SJCRH30 (cell line): ENCODE measurements at regions not wholly inside any gene's neighbourhood (a gene's known extent, or its start where the extent isn't known, plus 50 kb on each side); places are given as distances from the start of the nearest gene placed in this dataset.
"Not testable (repeated sequence)": the region's sequence is repeated elsewhere in the genome, so short reads cannot be mapped to it uniquely, and the experiment has no call there.

Experiments
- DNase-seq, 2 experiments: peaks; one replicate each; pipeline ENCODE4 v3.0.0-alpha.2; 2015 to 2020
- H3K27ac ChIP-seq: fragments of 250-450 bp; sonication (Bioruptor Pico); 2 replicates; pipeline ENCODE4 v1.5.1; 2020; ENCODE audit warnings: mild to moderate bottlenecking, moderate library complexity
- H3K27me3 ChIP-seq: fragments of 250-450 bp; sonication (Bioruptor Pico); 2 replicates; pipeline ENCODE4 v1.5.1; 2020; ENCODE audit warnings: mild to moderate bottlenecking, moderate library complexity
- H3K36me3 ChIP-seq: fragments of 250-450 bp; sonication (Bioruptor Pico); 2 replicates; pipeline ENCODE4 v1.5.1; 2020; ENCODE audit warnings: mild to moderate bottlenecking, moderate library complexity
- H3K4me1 ChIP-seq: fragments of 250-450 bp; sonication (Bioruptor Pico); 2 replicates; pipeline ENCODE4 v1.5.1; 2020; ENCODE audit warnings: mild to moderate bottlenecking, moderate library complexity
- H3K4me3 ChIP-seq: fragments of 250-450 bp; sonication (Bioruptor Pico); 2 replicates; pipeline ENCODE4 v1.5.1; 2020; ENCODE audit warnings: mild to moderate bottlenecking, moderate library complexity
- H3K9me3 ChIP-seq: fragments of 250-450 bp; sonication (Bioruptor Pico); replicated peaks from 2 replicates; pipeline ENCODE4 v1.5.1; 2020; ENCODE audit warnings: mild to moderate bottlenecking, moderate library complexity

DNA sequence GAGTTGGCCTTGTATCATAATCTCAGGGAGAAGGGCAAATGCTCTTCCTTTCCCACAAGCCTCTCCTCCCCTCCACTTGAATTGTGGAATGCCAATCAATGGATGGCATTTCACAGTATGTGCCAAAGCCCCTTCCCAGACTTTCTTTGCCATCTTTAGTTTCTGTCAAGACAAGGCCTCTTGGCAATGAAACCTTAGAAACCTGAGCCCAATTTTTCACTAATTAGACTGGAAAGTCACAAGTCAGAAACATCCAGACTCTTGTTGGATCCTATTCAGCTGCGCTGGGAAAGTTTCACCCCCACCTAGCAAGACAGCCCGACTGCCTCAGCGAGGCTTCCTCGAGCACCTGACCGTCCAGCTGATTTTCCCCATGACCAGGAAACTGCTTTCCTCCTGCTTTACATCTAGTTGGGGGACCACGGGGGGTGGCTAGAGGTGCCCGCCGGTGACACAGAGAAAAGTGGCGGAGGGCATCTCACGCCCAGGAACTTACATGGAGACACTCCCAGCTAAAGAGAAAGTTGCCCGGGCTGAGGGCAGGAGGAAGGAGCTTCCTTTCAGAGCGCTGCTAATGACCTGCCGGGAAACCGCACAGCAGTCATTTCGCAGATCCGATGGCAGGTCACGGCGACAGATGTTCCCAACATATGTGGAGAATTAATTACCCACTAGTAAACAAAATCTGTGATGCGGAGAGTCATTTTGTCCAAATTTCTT lies 302.6 kb upstream of the RRP15 start:
- peak overlapping the region; percentile 42 for H3K4me3 ChIP-seq
- H3K27ac ChIP-seq: no peak overlapping the region
- H3K4me1 ChIP-seq: peaks cover 8% of the 10 kb centered on the region; the same call in 1 of the 2 replicates
- H3K9me3 ChIP-seq: no peaks in the 10 kb centered on the region; the same call in 1 of the 2 replicates
- H3K36me3 ChIP-seq: no peaks in the 10 kb centered on the region
- peak; percentile 55 to 73 for DNase-seq
- no peaks in the 10 kb centered on the region for H3K27me3 ChIP-seq

GRCh38 chr1:217983051-217983375 lies 302.1 kb upstream of the RRP15 start:
- H3K27me3 ChIP-seq: no peaks in the 10 kb centered on the region
- H3K27ac ChIP-seq: no peak overlapping the region
- no peaks in the 10 kb centered on the region for H3K36me3 ChIP-seq
- H3K4me1 ChIP-seq: peaks cover 8% of the 10 kb centered on the region; the same call in 1 of the 2 replicates
- DNase-seq: peak; percentile 17 to 54
- no peaks in the 10 kb centered on the region; the same call in 1 of the 2 replicates for H3K9me3 ChIP-seq
- peak overlapping the region; percentile 42 for H3K4me3 ChIP-seq

- Histone ChIP-seq H3K36me3 (no peaks in the 10 kb centered on the region), H3K27ac (no peak overlapping the region), H3K4me3 (no peak overlapping the region), H3K4me1 (peaks cover 8% of the 10 kb centered on the region; the same call in 1 of the 2 replicates), H3K9me3 (no peaks in the 10 kb centered on the region; the same call in 1 of the 2 replicates), H3K27me3 (no peaks in the 10 kb centered on the region)
- no peak for DNase-seq
These were observed 299.5 kb upstream of the RRP15 start for GRCh38 chr1:217985641-217986040.

DNA sequence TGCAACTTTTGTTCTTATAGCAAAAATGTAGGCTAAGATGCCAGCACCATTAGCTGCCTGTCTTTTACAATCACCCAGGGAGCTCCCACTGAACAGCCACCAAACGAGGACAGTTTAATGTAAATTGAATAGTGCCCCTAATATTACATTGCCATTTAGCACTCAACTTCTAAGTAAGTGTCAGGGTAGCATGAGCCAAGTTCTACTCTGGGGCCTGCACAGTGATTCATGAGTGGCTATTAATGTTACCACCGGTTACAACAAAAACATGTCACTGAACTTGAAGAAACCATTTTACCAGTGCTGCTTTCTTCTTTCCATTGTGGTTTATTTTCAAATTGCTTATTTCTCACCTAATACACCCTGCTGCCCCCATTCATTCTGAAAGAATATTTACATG lies 295.6 kb upstream of the RRP15 start:
- Histone ChIP-seq H3K9me3 (no peaks in the 10 kb centered on the region; the same call in 1 of the 2 replicates), H3K27me3 (peaks cover 3% of the 10 kb centered on the region; the same call in 1 of the 2 replicates), H3K4me3 (no peak overlapping the region), H3K4me1 (no peaks in the 10 kb centered on the region), H3K36me3 (no peaks in the 10 kb centered on the region), H3K27ac (no peak overlapping the region)
- no peak for DNase-seq

- Histone ChIP-seq H3K9me3 (no peaks in the 10 kb centered on the region), H3K4me1 (no peaks in the 10 kb centered on the region), H3K27me3 (peaks cover 4% of the 10 kb centered on the region; the same call in 1 of the 2 replicates), H3K36me3 (no peaks in the 10 kb centered on the region), H3K27ac (no peak overlapping the region), H3K4me3 (no peak overlapping the region)
- no peak for DNase-seq
These were observed 291.7 kb upstream of the RRP15 start for GRCh38 chr1:217993439-217993838.

- peak; percentile 27 to 29 for DNase-seq
- H3K9me3 ChIP-seq, H3K4me3 ChIP-seq, H3K4me1 ChIP-seq, H3K27me3 ChIP-seq, H3K36me3 ChIP-seq, H3K27ac ChIP-seq: not testable (repeated sequence)
These were observed 276.8 kb upstream of the RRP15 start for GRCh38 chr1:218008296-218008695.

DNA sequence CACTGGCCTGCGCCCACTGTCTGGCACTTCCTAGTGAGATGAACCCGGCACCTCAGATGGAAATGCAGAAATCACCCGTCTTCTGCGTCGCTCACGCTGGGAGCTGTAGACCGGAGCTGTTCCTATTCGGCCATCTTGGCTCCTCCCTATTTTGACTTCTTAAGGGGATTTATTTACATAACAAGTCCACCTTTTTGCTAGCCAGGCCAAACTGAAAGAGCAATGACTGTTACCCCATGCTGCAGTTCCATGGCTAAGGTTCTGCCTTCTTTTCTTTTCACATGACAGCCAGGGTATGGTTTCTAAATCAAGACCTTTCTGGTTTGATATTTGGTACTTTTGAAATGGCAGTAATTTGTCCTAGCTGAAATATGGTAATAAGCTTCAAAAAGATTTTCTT lies 270.0 kb upstream of the RRP15 start:
- not testable (repeated sequence) for H3K4me1 ChIP-seq, H3K27ac ChIP-seq, H3K27me3 ChIP-seq, H3K36me3 ChIP-seq, H3K9me3 ChIP-seq, H3K4me3 ChIP-seq, DNase-seq

- Histone ChIP-seq H3K4me3 (no peak overlapping the region), H3K27ac (no peak overlapping the region), H3K4me1 (no peaks in the 10 kb centered on the region), H3K27me3 (no peaks in the 10 kb centered on the region), H3K9me3 (no peaks in the 10 kb centered on the region), H3K36me3 (no peaks in the 10 kb centered on the region)
- no peak for DNase-seq
These were observed 260.8 kb upstream of the RRP15 start for GRCh38 chr1:218024211-218024720.

GRCh38 chr1:218025454-218025853 lies 259.6 kb upstream of the RRP15 start:
- no peaks in the 10 kb centered on the region for H3K9me3 ChIP-seq
- DNase-seq: no peak

DNA sequence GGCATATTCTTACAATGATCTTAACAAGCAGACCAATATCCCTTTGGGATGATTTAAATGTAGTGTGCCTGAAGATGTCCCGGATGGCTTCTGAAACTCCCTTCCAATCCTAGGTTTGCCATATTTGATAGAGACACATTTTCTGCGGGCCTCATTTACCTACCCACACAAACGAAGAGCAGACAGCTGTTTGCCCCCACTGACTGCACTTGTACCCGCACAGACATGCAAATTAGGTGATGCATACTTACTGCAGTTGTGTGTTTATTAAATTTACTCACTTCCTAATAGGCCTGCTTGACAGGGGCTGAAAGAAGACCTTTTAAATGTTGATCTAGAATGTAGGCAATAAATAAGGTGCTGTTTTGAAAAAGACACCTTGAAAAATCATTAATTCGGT lies 257.9 kb upstream of the RRP15 start:
- Histone ChIP-seq H3K4me3 (no peak overlapping the region), H3K9me3 (no peaks in the 10 kb centered on the region), H3K36me3 (no peaks in the 10 kb centered on the region), H3K27me3 (no peaks in the 10 kb centered on the region), H3K27ac (no peak overlapping the region), H3K4me1 (no peaks in the 10 kb centered on the region)
- DNase-seq: no peak

More at GRCh38 chr1:218025454-218025853, 259.6 kb upstream of the RRP15 start:
- Histone ChIP-seq H3K27ac (no peak overlapping the region), H3K36me3 (no peaks in the 10 kb centered on the region), H3K4me3 (no peak overlapping the region), H3K4me1 (no peaks in the 10 kb centered on the region), H3K27me3 (no peaks in the 10 kb centered on the region)

- Histone ChIP-seq H3K9me3 (no peaks in the 10 kb centered on the region), H3K4me1 (no peaks in the 10 kb centered on the region), H3K27me3 (peaks cover 4% of the 10 kb centered on the region; the same call in 1 of the 2 replicates), H3K27ac (no peak overlapping the region), H3K4me3 (no peak overlapping the region), H3K36me3 (no peaks in the 10 kb centered on the region)
- no peak for DNase-seq
These were observed 254.2 kb upstream of the RRP15 start for GRCh38 chr1:218030846-218031245.

DNA sequence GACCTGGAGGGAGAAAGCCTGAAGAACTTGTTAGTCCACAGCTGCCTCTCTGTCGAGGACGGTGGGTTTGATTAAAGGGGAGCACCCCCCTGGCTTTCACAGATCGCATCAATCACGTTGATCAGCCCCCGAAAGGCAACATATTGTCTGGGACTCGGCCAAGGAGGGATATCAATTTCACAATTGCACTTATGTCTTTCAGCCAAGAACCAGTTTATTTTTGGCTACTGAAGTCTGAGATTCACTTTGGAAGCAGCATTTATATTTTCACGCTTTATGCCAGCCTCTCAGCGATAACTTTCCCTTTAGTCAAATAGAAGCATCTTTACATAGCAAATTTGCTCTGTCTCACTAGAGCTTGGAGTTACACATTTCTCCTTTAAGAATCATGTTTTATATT lies 253.2 kb upstream of the RRP15 start:
- Histone ChIP-seq H3K9me3 (no peaks in the 10 kb centered on the region), H3K36me3 (no peaks in the 10 kb centered on the region), H3K4me1 (no peaks in the 10 kb centered on the region), H3K27me3 (peaks cover 4% of the 10 kb centered on the region; the same call in 1 of the 2 replicates), H3K4me3 (no peak overlapping the region), H3K27ac (no peak overlapping the region)
- peak in 1 of 2 experiments; percentile 4 for DNase-seq

GRCh38 chr1:218034468-218034867 lies 250.6 kb upstream of the RRP15 start:
- no peaks in the 10 kb centered on the region for H3K9me3 ChIP-seq
- H3K4me1 ChIP-seq: no peaks in the 10 kb centered on the region
- DNase-seq: no peak
- peaks cover 4% of the 10 kb centered on the region; the same call in 1 of the 2 replicates for H3K27me3 ChIP-seq
- no peak overlapping the region for H3K4me3 ChIP-seq
- H3K27ac ChIP-seq: no peak overlapping the region
- no peaks in the 10 kb centered on the region for H3K36me3 ChIP-seq

DNA sequence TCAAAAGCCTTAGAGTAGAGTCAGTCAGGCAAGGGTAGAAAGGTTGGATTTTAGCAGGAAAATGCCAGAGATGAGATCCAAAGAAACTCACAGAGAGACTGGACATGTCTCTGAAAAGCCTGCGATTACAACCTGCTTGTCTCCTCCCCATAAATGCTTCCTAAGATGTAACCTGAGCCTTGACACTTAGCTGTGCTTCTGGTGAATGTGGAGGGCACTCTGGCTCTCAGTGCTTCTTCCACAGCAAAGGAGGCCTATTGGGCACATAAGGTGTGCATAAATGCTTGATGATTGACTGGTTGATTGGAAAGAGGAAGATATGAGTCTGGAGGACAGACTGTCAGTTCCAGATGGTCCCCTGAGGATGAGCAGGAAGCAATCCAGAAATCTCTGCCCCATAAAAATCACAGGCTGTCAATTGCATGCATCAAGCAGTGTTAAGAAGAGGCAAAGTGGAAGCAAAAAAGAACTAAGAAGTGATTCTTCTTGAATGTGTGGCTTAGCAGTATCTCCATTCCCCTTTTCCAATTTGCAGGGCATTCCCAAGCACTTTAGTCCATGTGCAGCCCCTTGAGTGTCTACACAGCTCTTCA lies 236.2 kb upstream of the RRP15 start:
- Histone ChIP-seq H3K4me3 (no peak overlapping the region), H3K4me1 (no peaks in the 10 kb centered on the region), H3K36me3 (no peaks in the 10 kb centered on the region), H3K27me3 (peaks cover 2% of the 10 kb centered on the region; the same call in 1 of the 2 replicates), H3K9me3 (no peaks in the 10 kb centered on the region), H3K27ac (no peak overlapping the region)
- no peak for DNase-seq

GRCh38 chr1:218049641-218050040 lies 235.5 kb upstream of the RRP15 start:
- 0 out of 2 replicates have a peak, but pooled peaks cover 2% of the 10 kb centered on the region for H3K27me3 ChIP-seq
- DNase-seq: no peak
- no peaks in the 10 kb centered on the region for H3K9me3 ChIP-seq
- no peaks in the 10 kb centered on the region for H3K36me3 ChIP-seq
- H3K27ac ChIP-seq: no peak overlapping the region
- H3K4me1 ChIP-seq: no peaks in the 10 kb centered on the region
- H3K4me3 ChIP-seq: no peak overlapping the region
